Right lobe of liver (tissue), 6 donors: ENCODE measurements at regions not wholly inside any gene's neighbourhood (a gene's known extent, or its start where the extent isn't known, plus 50 kb on each side); places are given as distances from the start of the nearest gene placed in this dataset.

Experiments
- ATAC-seq, 4 donors: fragments of 200-7000 bp; cut with Tn5 transposase; one replicate each; pipeline ENCODE4 v1.9.1; 2020; ENCODE audit warnings: mild to moderate bottlenecking in 4 of 4, moderate library complexity in 4 of 4
- DNase-seq, 3 donors: peaks; one replicate each; pipeline ENCODE4 v3.0.0-alpha.2; 2020
- H3K27ac ChIP-seq, 3 donors: fragments of 200-600 bp; one replicate each; pipeline ENCODE4 v1.8.0; 2022
- H3K27me3 ChIP-seq, 2 donors: fragments of 200-600 bp; one replicate each; pipeline ENCODE4 v1.8.0; 2022
- H3K36me3 ChIP-seq, 4 donors: fragments of 200-600 bp; sonication (generic) in 1 of 4; one replicate each; pipeline versions ENCODE4 v1.5.1 to v1.8.0; 2017 to 2022; ENCODE audit warnings: control low read depth in 1 of 4
- H3K4me1 ChIP-seq, 4 donors: fragments of 200-600 bp; sonication (generic) in 1 of 4; one replicate each; pipeline versions ENCODE4 v1.5.1 to v1.8.0; 2017 to 2022; ENCODE audit warnings: control low read depth in 1 of 4
- H3K4me3 ChIP-seq, 3 donors: fragments of 200-600 bp; one replicate each; pipeline ENCODE4 v1.8.0; 2022
- H3K9me3 ChIP-seq, 4 donors: fragments of 200-600 bp; sonication (generic) in 1 of 4; one replicate each; pipeline versions ENCODE4 v1.5.1 to v1.8.0; 2017 to 2022; ENCODE audit warnings: control low read depth in 1 of 4
- CTCF ChIP-seq, 4 donors: fragments of 200-600 bp in 3 of 4; fragments of 450-650 bp in 1 of 4; IDR thresholded peaks; one replicate each; pipeline versions ENCODE4 v1.5.1 to v1.8.0; 2016 to 2022; ENCODE audit warnings: antibody characterized with exemption in 4 of 4, mild to moderate bottlenecking in 2 of 4
- POLR2A ChIP-seq: fragments of 450-650 bp; IDR thresholded peaks from one replicate; pipeline ENCODE4 v1.6.1; 2017; ENCODE audit warnings: antibody characterized with exemption, mild to moderate bottlenecking
- WGBS: methylation state at CpG from one replicate; pipeline ENCODE4 v1.1.6; 2018; ENCODE audit warnings: low coverage, low lambda C conversion rate; ENCODE audit not compliant: insufficient coverage; ENCODE audit errors: missing lambda C conversion rate; 5-methylcytosine and 5-hydroxymethylcytosine counted together
- intact Hi-C, 2 donors: fragments of 100-400 bp; cut with DNase I; formaldehyde crosslinking; loops; one replicate each; pipeline versions ENCODE4 v1.11.2 to v1.14.1; 2022
- donor health status: DM: no; HTN: yes; CAD: no.
- donor health status: DM: no; HTN: no; CAD: no.
- donor health status: DM: no; HTN: no; CAD: no.
- donor health status: DM: no; HTN: yes; CAD: no.
- donor health status: DM: no; HTN: yes; CAD: no.

- Histone ChIP-seq H3K27ac (no peak overlapping the region), H3K9me3 (no peaks in the 10 kb centered on the region), H3K27me3 (no peaks in the 10 kb centered on the region), H3K36me3 (no peaks in the 10 kb centered on the region), H3K4me1 (no peaks in the 10 kb centered on the region), H3K4me3 (no peak overlapping the region)
- intact Hi-C loops: no loop called here
- DNase-seq: no peak
- TF ChIP-seq POLR2A (no peak), CTCF (IDR thresholded peaks at IDR 0.05) (no peak)
- no peak for ATAC-seq
- WGBS: 52% methylated on average over 6 of the region's 6 CpGs
Observed at GRCh38 chr5:155799308-155799707, 527.7 kb upstream of the SGCD start.

- Histone ChIP-seq H3K9me3 (no peaks in the 10 kb centered on the region), H3K27ac (no peak overlapping the region), H3K4me1 (no peaks in the 10 kb centered on the region), H3K4me3 (no peak overlapping the region), H3K27me3 (no peaks in the 10 kb centered on the region), H3K36me3 (no peaks in the 10 kb centered on the region)
- ATAC-seq (no peak), DNase-seq (no peak)
- intact Hi-C loops: no loop called here
- 65% methylated on average over 3 of the region's 3 CpGs for WGBS
- TF ChIP-seq POLR2A (no peak), CTCF (IDR thresholded peaks at IDR 0.05) (no peak)
Observed at GRCh38 chr5:155807884-155808576, 518.9 kb upstream of the SGCD start.

GRCh38 chr5:155815248-155815647 lies 511.7 kb upstream of the SGCD start:
- ATAC-seq: no peak
- 20% methylated on average over 1 of the region's 1 CpG for WGBS
- no peak overlapping the region for H3K4me3 ChIP-seq
- no peak for TF ChIP-seq CTCF (IDR thresholded peaks at IDR 0.05)
- no peak for TF ChIP-seq POLR2A
- no peaks in the 10 kb centered on the region for H3K27me3 ChIP-seq
- intact Hi-C loops: no loop called here
- no peaks in the 10 kb centered on the region for H3K9me3 ChIP-seq
- no peak for DNase-seq
- H3K4me1 ChIP-seq: no peaks in the 10 kb centered on the region
- no peak overlapping the region for H3K27ac ChIP-seq
- no peaks in the 10 kb centered on the region for H3K36me3 ChIP-seq

DNA sequence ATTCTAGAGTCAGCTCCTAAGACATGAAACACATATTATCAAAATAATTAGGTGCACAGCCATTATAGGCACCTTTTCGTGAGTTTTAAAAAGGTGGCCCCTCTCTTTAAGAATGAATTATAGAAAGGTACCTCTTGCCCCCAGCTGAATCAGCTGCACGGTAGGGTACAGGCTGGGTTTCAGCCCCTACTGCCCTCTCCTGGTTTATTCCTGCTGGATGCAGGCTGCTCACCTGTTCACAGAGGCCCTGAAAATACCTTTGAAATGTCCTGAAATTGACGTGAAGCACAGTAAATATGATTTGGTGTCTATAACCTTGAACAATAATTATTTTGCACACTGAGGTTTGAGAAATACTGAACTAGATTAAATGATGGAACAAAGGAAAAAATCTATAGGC lies 504.8 kb upstream of the SGCD start:
- Histone ChIP-seq H3K36me3 (no peaks in the 10 kb centered on the region), H3K27ac (no peak overlapping the region), H3K9me3 (no peaks in the 10 kb centered on the region), H3K27me3 (no peaks in the 10 kb centered on the region), H3K4me3 (no peak overlapping the region), H3K4me1 (peaks cover 0 to 3% (median 0%) of the 10 kb centered on the region in 4 donors)
- intact Hi-C loops: no loop called here
- no peak for ATAC-seq
- 32% methylated on average over 3 of the region's 3 CpGs for WGBS
- TF ChIP-seq CTCF (IDR thresholded peaks at IDR 0.05) (peak in 1 of 4 donors; percentile 17), POLR2A (no peak)
- no peak for DNase-seq
